Germinal center (tissue), 1 donor: ENCODE measurements at regions not wholly inside any gene's neighbourhood (a gene's known extent, or its start where the extent isn't known, plus 50 kb on each side); places are given as distances from the start of the nearest gene placed in this dataset.

Source experiments
- DNase-seq: peaks from one replicate; pipeline ENCODE4 v3.0.0; 2012; ENCODE audit warnings: mixed read lengths, low spot score

- DNase-seq, result no peak
These were observed 57.8 kb upstream of the TBC1D5 start for GRCh38 chr3:17800232-17800631.

GRCh38 chr3:17799312-17799711 lies 56.9 kb upstream of the TBC1D5 start:
- no peak for DNase-seq

GRCh38 chr3:17798000-17798399 lies 55.6 kb upstream of the TBC1D5 start:
- DNase-seq, result no peak

- no peak for DNase-seq
These were observed 53.3 kb upstream of the TBC1D5 start for GRCh38 chr3:17795711-17796110.

GRCh38 chr3:17795280-17795679 lies 52.8 kb upstream of the TBC1D5 start:
- no peak for DNase-seq

- DNase-seq, result no peak
These were observed 51.2 kb upstream of the TBC1D5 start for GRCh38 chr3:17793542-17794195.
